HCT116 (cell line): ENCODE measurements at regions not wholly inside any gene's neighbourhood (a gene's known extent, or its start where the extent isn't known, plus 50 kb on each side); places are given as distances from the start of the nearest gene placed in this dataset.

Experiments used
- ATAC-seq: fragments of 200-7000 bp; cut with Tn5 transposase; 2 replicates; pipeline ENCODE4 v1.9.1; 2020; ENCODE audit warnings: mild to moderate bottlenecking, moderate library complexity
- BruUV-seq: library from RNA; stranded (reverse); fragments of 400-500 nt; replicated peaks from 2 replicates; lab custom pipeline; 2021; lab: Mats Ljungman, UMichigan
- CTCF ChIA-PET: fragments of 300-600 bp; sonication (Branson Sonifier 250); formaldehyde crosslinking; loops from one replicate; lab custom pipeline; 2021; ENCODE audit warnings: antibody characterized with exemption; lab: Charles Lee
- POLR2A ChIA-PET: fragments of 300-600, 350-600 bp; sonication (Branson Sonifier 250); formaldehyde crosslinking; loops from one replicate; lab custom pipeline; 2021; ENCODE audit warnings: antibody characterized with exemption; lab: Charles Lee
- RAD21 ChIA-PET, 2 experiments: fragments of 300-600 bp; sonication (Branson Sonifier 250); formaldehyde crosslinking; loops; one replicate each; lab custom pipeline; 2023; ENCODE audit warnings: low total read pairs in 2 of 2; ENCODE audit not compliant: uncharacterized antibody in 2 of 2, unreplicated experiment in 2 of 2, low non-redundant PET in 1 of 2; lab: Charles Lee
- DNase-seq: peaks from one replicate; pipeline ENCODE4 v3.0.0-alpha.2; 2010; ENCODE audit warnings: low read depth, low spot score
- H2AFZ ChIP-seq: fragments of 200-600 bp; shearing (Covaris generic), sonication (generic); 2 replicates; pipeline ENCODE4 v1.6.1; 2017; ENCODE audit warnings: low read depth, mixed run types, mixed read lengths, antibody characterized with exemption, low read length; ENCODE audit not compliant: poor library complexity, severe bottlenecking
- H3K27ac ChIP-seq: 2 replicates; pipeline ENCODE4 v1.5.1; 2012; ENCODE audit warnings: low read depth, low read length
- H3K27me3 ChIP-seq: fragments of 200-600 bp; sonication (generic); 2 replicates; pipeline ENCODE4 v1.6.1; 2016; ENCODE audit warnings: mixed run types, low read length, mixed read lengths; ENCODE audit not compliant: insufficient read depth
- H3K36me3 ChIP-seq, 2 experiments: fragments of 200-500 bp in 1 of 2; fragments of 200-600 bp in 1 of 2; sonication (Bioruptor generic) in 1 of 2; sonication (generic) in 1 of 2; 2 replicates each; pipeline versions ENCODE4 v1.5.1 to v1.6.1; 2014 to 2016; ENCODE audit warnings: low read length in 2 of 2, inconsistent platforms in 1 of 2, mixed read lengths in 1 of 2, mixed run types in 1 of 2; ENCODE audit not compliant: insufficient read depth in 2 of 2, control insufficient read depth in 1 of 2
- H3K4me1 ChIP-seq, 2 experiments: fragments of 200-600 bp in 1 of 2; sonication (generic) in 1 of 2; 2 replicates each; pipeline versions ENCODE4 v1.5.1 to v1.6.1; 2012 to 2017; ENCODE audit warnings: low read length in 2 of 2, inconsistent platforms in 1 of 2, mild to moderate bottlenecking in 1 of 2, mixed read lengths in 1 of 2, mixed run types in 1 of 2, moderate library complexity in 1 of 2; ENCODE audit not compliant: insufficient read depth in 2 of 2, control insufficient read depth in 1 of 2
- H3K4me2 ChIP-seq: fragments of 200-600 bp; sonication (generic); 2 replicates; pipeline ENCODE4 v1.6.1; 2017; ENCODE audit warnings: mixed run types, low read length, mixed read lengths
- H3K4me3 ChIP-seq, 2 experiments: fragments of 200-600 bp in 1 of 2; sonication (generic) in 1 of 2; replicated peaks in 1 of 2; 2 replicates each; pipeline ENCODE4 v1.5.1; 2011 to 2016; ENCODE audit warnings: low read length in 2 of 2, control low read depth in 1 of 2, low read depth in 1 of 2, mild to moderate bottlenecking in 1 of 2, mixed read lengths in 1 of 2, mixed run types in 1 of 2
- H3K79me2 ChIP-seq: fragments of 200-600 bp; sonication (generic); 2 replicates; pipeline ENCODE4 v1.6.1; 2017; ENCODE audit warnings: mild to moderate bottlenecking, mixed run types, low read length, moderate library complexity, mixed read lengths; ENCODE audit not compliant: insufficient read depth
- H3K9ac ChIP-seq: fragments of 200-600 bp; sonication (generic); 2 replicates; pipeline ENCODE4 v1.6.1; 2016; ENCODE audit warnings: low read length, mixed read lengths
- H3K9me2 ChIP-seq: fragments of 200-600 bp; sonication (generic), shearing (Covaris generic); 2 replicates; pipeline ENCODE4 v1.6.1; 2017; ENCODE audit warnings: mixed run types, mild to moderate bottlenecking, moderate library complexity; ENCODE audit not compliant: insufficient read depth
- H3K9me3 ChIP-seq, 2 experiments: fragments of 200-500 bp in 1 of 2; fragments of 200-600 bp in 1 of 2; sonication (Bioruptor generic) in 1 of 2; sonication (generic) in 1 of 2; 2 replicates each; pipeline ENCODE4 v1.6.1; 2014 to 2017; ENCODE audit warnings: low read length in 2 of 2, mixed read lengths in 2 of 2, inconsistent platforms in 1 of 2, low read depth in 1 of 2, mild to moderate bottlenecking in 1 of 2, mixed run types in 1 of 2, moderate library complexity in 1 of 2; ENCODE audit not compliant: control insufficient read depth in 1 of 2, insufficient read depth in 1 of 2
- H4K20me1 ChIP-seq: fragments of 200-600 bp; sonication (generic), shearing (Covaris generic); 2 replicates; pipeline ENCODE4 v1.6.1; 2017; ENCODE audit warnings: mixed run types, mild to moderate bottlenecking, moderate library complexity; ENCODE audit not compliant: insufficient read depth
- CBX3 ChIP-seq: IDR thresholded peaks from 2 replicates; pipeline ENCODE4 v1.6.1; 2012; ENCODE audit warnings: low read depth
- EGR1 ChIP-seq: IDR thresholded peaks from 2 replicates; pipeline ENCODE4 v1.6.1; 2012; ENCODE audit warnings: low read depth
- ELF1 ChIP-seq: IDR thresholded peaks from 2 replicates; pipeline ENCODE4 v1.6.1; 2012; ENCODE audit warnings: low read depth, borderline replicate concordance
- POLR2A ChIP-seq: IDR thresholded peaks from 2 replicates; pipeline ENCODE4 v1.7.0; 2011; ENCODE audit warnings: borderline replicate concordance; ENCODE audit not compliant: insufficient read depth, insufficient read length; ENCODE audit errors: extremely low read depth
- POLR2AphosphoS5 ChIP-seq: IDR thresholded peaks from 2 replicates; pipeline ENCODE4 v1.6.1; 2011; ENCODE audit warnings: mild to moderate bottlenecking, low read depth, low read length, moderate library complexity
- SIN3A ChIP-seq: IDR thresholded peaks from 2 replicates; pipeline ENCODE4 v1.6.1; 2012; ENCODE audit warnings: low read depth
- SP1 ChIP-seq: IDR thresholded peaks from 2 replicates; pipeline ENCODE4 v1.6.1; 2012; ENCODE audit warnings: low read depth
- ZFX ChIP-seq: fragments of 450-650 bp; IDR thresholded peaks from 2 replicates; pipeline ENCODE4 v1.6.1; 2017
- ZNF274 ChIP-seq: fragments of 200-500 bp; sonication (Bioruptor generic); IDR thresholded peaks from 2 replicates; pipeline ENCODE4 v1.6.1; 2014; ENCODE audit warnings: mild to moderate bottlenecking, low read depth, low read length, inconsistent platforms
- intact Hi-C: fragments of 100-400 bp; cut with micrococcal nuclease; formaldehyde crosslinking; loops from 2 replicates; pipeline ENCODE4 v1.10.0; 2022
- TF ChIP-seq, protein P1 (sequence below), 3 experiments: fragments of 200-600 bp in 1 of 3; sonication (generic) in 1 of 3; IDR thresholded peaks in 2 of 3; conservative IDR thresholded peaks in 1 of 3; 2 replicates each; pipeline ENCODE4 v1.5.1; 2012 to 2017; ENCODE audit warnings: low read depth in 2 of 3, low read length in 2 of 3, antibody characterized with exemption in 1 of 3, borderline replicate concordance in 1 of 3, control low read depth in 1 of 3, mild to moderate bottlenecking in 1 of 3, mixed read lengths in 1 of 3, mixed run types in 1 of 3, moderate library complexity in 1 of 3; ENCODE audit not compliant: insufficient read depth in 1 of 3
- TF ChIP-seq, protein P2 (sequence below): IDR thresholded peaks from 2 replicates; pipeline ENCODE4 v1.6.1; 2012
- TF ChIP-seq, protein P3 (sequence below): IDR thresholded peaks from 2 replicates; pipeline ENCODE4 v1.6.1; 2012; ENCODE audit warnings: low read depth

DNA sequence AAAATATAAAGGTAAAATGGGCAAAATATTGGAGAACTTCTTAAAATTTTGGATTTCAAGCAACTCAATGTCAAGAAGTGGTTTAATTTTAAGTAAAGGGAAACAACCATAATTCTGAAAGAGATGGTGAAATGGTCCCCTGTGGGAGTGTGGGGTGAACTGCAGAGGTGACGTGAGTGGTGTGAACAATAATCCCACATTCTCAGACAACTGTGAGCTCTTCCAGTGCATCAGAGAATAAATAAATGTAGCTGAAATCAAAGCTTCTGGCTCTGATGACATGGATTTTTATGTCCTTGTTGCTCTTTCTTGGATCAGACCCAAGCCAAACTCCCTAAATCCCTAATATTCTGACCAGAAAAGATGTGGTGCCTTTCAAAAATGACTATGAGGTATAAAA lies 672.7 kb downstream of the ZEB2 start:
- no peak overlapping the region for H3K9ac ChIP-seq
- H3K4me2 ChIP-seq, result no peak overlapping the region
- BruUV-seq, result no TSS peak
- no peak for DNase-seq
- H3K4me1 ChIP-seq, result no peaks in the 10 kb centered on the region
- TF ChIP-seq, protein P1, sequence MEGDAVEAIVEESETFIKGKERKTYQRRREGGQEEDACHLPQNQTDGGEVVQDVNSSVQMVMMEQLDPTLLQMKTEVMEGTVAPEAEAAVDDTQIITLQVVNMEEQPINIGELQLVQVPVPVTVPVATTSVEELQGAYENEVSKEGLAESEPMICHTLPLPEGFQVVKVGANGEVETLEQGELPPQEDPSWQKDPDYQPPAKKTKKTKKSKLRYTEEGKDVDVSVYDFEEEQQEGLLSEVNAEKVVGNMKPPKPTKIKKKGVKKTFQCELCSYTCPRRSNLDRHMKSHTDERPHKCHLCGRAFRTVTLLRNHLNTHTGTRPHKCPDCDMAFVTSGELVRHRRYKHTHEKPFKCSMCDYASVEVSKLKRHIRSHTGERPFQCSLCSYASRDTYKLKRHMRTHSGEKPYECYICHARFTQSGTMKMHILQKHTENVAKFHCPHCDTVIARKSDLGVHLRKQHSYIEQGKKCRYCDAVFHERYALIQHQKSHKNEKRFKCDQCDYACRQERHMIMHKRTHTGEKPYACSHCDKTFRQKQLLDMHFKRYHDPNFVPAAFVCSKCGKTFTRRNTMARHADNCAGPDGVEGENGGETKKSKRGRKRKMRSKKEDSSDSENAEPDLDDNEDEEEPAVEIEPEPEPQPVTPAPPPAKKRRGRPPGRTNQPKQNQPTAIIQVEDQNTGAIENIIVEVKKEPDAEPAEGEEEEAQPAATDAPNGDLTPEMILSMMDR (IDR thresholded peaks at IDR 0.05 in 2 of 3, conservative IDR thresholded peaks at IDR 0.05 in 1 of 3; ENCODE audit: borderline replicate concordance in 1 of 3, insufficient read depth in 1 of 3, low read depth in 2 of 3, low read length in 2 of 3), result no peak
- TF ChIP-seq ZFX, result no peak
- TF ChIP-seq POLR2A, result no peak
- TF ChIP-seq, protein P2, sequence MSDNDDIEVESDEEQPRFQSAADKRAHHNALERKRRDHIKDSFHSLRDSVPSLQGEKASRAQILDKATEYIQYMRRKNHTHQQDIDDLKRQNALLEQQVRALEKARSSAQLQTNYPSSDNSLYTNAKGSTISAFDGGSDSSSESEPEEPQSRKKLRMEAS, result no peak
- no peak for TF ChIP-seq ZNF274
- TF ChIP-seq SIN3A, result no peak
- TF ChIP-seq ELF1, result no peak
- TF ChIP-seq EGR1, result no peak
- no peak for TF ChIP-seq SP1
- TF ChIP-seq, protein P3, sequence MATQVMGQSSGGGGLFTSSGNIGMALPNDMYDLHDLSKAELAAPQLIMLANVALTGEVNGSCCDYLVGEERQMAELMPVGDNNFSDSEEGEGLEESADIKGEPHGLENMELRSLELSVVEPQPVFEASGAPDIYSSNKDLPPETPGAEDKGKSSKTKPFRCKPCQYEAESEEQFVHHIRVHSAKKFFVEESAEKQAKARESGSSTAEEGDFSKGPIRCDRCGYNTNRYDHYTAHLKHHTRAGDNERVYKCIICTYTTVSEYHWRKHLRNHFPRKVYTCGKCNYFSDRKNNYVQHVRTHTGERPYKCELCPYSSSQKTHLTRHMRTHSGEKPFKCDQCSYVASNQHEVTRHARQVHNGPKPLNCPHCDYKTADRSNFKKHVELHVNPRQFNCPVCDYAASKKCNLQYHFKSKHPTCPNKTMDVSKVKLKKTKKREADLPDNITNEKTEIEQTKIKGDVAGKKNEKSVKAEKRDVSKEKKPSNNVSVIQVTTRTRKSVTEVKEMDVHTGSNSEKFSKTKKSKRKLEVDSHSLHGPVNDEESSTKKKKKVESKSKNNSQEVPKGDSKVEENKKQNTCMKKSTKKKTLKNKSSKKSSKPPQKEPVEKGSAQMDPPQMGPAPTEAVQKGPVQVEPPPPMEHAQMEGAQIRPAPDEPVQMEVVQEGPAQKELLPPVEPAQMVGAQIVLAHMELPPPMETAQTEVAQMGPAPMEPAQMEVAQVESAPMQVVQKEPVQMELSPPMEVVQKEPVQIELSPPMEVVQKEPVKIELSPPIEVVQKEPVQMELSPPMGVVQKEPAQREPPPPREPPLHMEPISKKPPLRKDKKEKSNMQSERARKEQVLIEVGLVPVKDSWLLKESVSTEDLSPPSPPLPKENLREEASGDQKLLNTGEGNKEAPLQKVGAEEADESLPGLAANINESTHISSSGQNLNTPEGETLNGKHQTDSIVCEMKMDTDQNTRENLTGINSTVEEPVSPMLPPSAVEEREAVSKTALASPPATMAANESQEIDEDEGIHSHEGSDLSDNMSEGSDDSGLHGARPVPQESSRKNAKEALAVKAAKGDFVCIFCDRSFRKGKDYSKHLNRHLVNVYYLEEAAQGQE, result no peak
- TF ChIP-seq CBX3, result no peak
- no peak for TF ChIP-seq POLR2AphosphoS5
- no peaks in the 10 kb centered on the region for H4K20me1 ChIP-seq
- no peaks in the 10 kb centered on the region for H3K27me3 ChIP-seq
- no peaks in the 10 kb centered on the region for H3K9me2 ChIP-seq
- POLR2A ChIA-PET, result interaction anchor here (0.7 kb wide), 1 partner anchor 1624 kb away, joined by 4 read pairs; no protein-coding TSS in a partner anchor
- ATAC-seq, result no peak
- H2AFZ ChIP-seq, result no peak overlapping the region
- no peaks in the 10 kb centered on the region for H3K79me2 ChIP-seq
- RAD21 ChIA-PET, result no interaction called here
- H3K27ac ChIP-seq, result no peak overlapping the region
- H3K36me3 ChIP-seq, result no peaks in the 10 kb centered on the region
- CTCF ChIA-PET, result no interaction called here
- intact Hi-C loops, result no loop called here
- H3K4me3 ChIP-seq, result no peak overlapping the region
- no peaks in the 10 kb centered on the region for H3K9me3 ChIP-seq
